ENCODE measurements at regions not wholly inside any gene's neighbourhood (a gene's known extent, or its start where the extent isn't known, plus 50 kb on each side); places are given as distances from the start of the nearest gene placed in this dataset.

GRCh38 chr17:33789658-33790057, 465.4 kb upstream of the CCL2 start:
- no peak for TF ChIP-seq CTCF (IDR thresholded peaks at IDR 0.05; ENCODE audit: low read depth, low read length)
- TF ChIP-seq EZH2phosphoT487 (IDR thresholded peaks at IDR 0.05; ENCODE audit: low read depth), result no peak

Measured in OCI-LY3 (cell line).